ENCODE measurements at regions not wholly inside any gene's neighbourhood (a gene's known extent, or its start where the extent isn't known, plus 50 kb on each side); places are given as distances from the start of the nearest gene placed in this dataset.

- Histone ChIP-seq H3K36me3 (ENCODE audit: control insufficient read depth in 2 of 2, insufficient read depth in 2 of 2, low read length in 1 of 2) (no peaks in the 10 kb centered on the region), H3K9ac (ENCODE audit: control insufficient read depth, insufficient read depth, low read length) (no peak overlapping the region), H3K4me3 (no peak overlapping the region), H3K27ac (ENCODE audit: control insufficient read depth, insufficient read depth) (no peak overlapping the region), H3K79me2 (ENCODE audit: control insufficient read depth, insufficient read depth, low read length) (no peaks in the 10 kb centered on the region), H4K20me1 (ENCODE audit: control insufficient read depth, insufficient read depth) (no peaks in the 10 kb centered on the region), H3K4me1 (ENCODE audit: control insufficient read depth, insufficient read depth, low read length) (no peaks in the 10 kb centered on the region), H2AFZ (ENCODE audit: control insufficient read depth, low read depth, low read length) (no peak overlapping the region), H3K9me3 (replicated peaks; ENCODE audit: control insufficient read depth, insufficient read depth, low read length) (no peaks in the 10 kb centered on the region), H3K27me3 (replicated peaks in 1 of 2; ENCODE audit: control insufficient read depth in 2 of 2, insufficient read depth in 2 of 2, low read length in 1 of 2) (no peaks in the 10 kb centered on the region), H3K4me2 (ENCODE audit: control insufficient read depth, insufficient read depth) (no peak overlapping the region)
- no peak for ATAC-seq
- SMC1A ChIA-PET (ENCODE audit: uncharacterized antibody, unreplicated experiment): interaction anchor here (1.2 kb wide), 2 partner anchors 22 to 269 kb away, joined by 4 to 5 read pairs; no protein-coding TSS in a partner anchor
- intact Hi-C loops (cut with micrococcal nuclease; ENCODE audit: unreplicated experiment): no loop called here
- POLR2A ChIA-PET: no interaction called here
- CTCF ChIA-PET: no interaction called here
- 2% methylated on average over 3 of the region's 3 CpGs for WGBS (ENCODE audit: insufficient coverage, insufficient replicate concordance, low lambda C conversion rate, missing lambda C conversion rate)
- in situ Hi-C loops (cut with MboI): no loop called here
- no peak for DNase-seq (ENCODE audit: low read depth, low spot score)
- FAIRE-seq: no peak
- RAD21 ChIA-PET (ENCODE audit: unreplicated experiment): no interaction called here
- no TSS peak for BruUV-seq (replicated peaks)
- no peak for TF ChIP-seq PRDM15 (CRISPR knock-in tag; IDR thresholded peaks at IDR 0.05)
- no peak for TF ChIP-seq GATAD2B (conservative IDR thresholded peaks at IDR 0.05; ENCODE audit: low read depth)
- TF ChIP-seq, protein P1, sequence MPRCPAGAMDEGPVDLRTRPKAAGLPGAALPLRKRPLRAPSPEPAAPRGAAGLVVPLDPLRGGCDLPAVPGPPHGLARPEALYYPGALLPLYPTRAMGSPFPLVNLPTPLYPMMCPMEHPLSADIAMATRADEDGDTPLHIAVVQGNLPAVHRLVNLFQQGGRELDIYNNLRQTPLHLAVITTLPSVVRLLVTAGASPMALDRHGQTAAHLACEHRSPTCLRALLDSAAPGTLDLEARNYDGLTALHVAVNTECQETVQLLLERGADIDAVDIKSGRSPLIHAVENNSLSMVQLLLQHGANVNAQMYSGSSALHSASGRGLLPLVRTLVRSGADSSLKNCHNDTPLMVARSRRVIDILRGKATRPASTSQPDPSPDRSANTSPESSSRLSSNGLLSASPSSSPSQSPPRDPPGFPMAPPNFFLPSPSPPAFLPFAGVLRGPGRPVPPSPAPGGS (IDR thresholded peaks at IDR 0.05; ENCODE audit: borderline replicate concordance, insufficient read depth, low read depth, low read length, poor library complexity, severe bottlenecking): no peak
- TF ChIP-seq ZZZ3 (IDR thresholded peaks at IDR 0.05; ENCODE audit: control insufficient read depth, insufficient read length, low read depth): no peak
- TF ChIP-seq EP300 (IDR thresholded peaks at IDR 0.05; ENCODE audit: borderline replicate concordance in 1 of 2, control insufficient read depth in 1 of 2, low read depth in 2 of 2, low read length in 2 of 2): no peak
- no peak for TF ChIP-seq NR2F1 (conservative IDR thresholded peaks at IDR 0.05)
- no peak for TF ChIP-seq CTCF (IDR thresholded peaks at IDR 0.05 in 2 of 3, conservative IDR thresholded peaks at IDR 0.05 in 1 of 3; ENCODE audit: control insufficient read depth in 2 of 3, extremely low read depth in 1 of 3, insufficient read depth in 1 of 3, low read depth in 3 of 3, low read length in 3 of 3)
- TF ChIP-seq STAT3 (IDR thresholded peaks at IDR 0.05; ENCODE audit: low read depth, low read length): no peak
- no peak for TF ChIP-seq IRF4 (IDR thresholded peaks at IDR 0.05; ENCODE audit: low read depth, low read length)
- no peak for TF ChIP-seq RUNX3 (IDR thresholded peaks at IDR 0.05; ENCODE audit: low read length)
- TF ChIP-seq BMI1 (IDR thresholded peaks at IDR 0.05; ENCODE audit: borderline replicate concordance): no peak
- TF ChIP-seq USF2 (IDR thresholded peaks at IDR 0.05; ENCODE audit: borderline replicate concordance, low read depth, low read length): no peak
- no peak for TF ChIP-seq NR2C2 (IDR thresholded peaks at IDR 0.05; ENCODE audit: borderline replicate concordance, control insufficient read depth, insufficient read length, low read depth)
- TF ChIP-seq, protein P2, sequence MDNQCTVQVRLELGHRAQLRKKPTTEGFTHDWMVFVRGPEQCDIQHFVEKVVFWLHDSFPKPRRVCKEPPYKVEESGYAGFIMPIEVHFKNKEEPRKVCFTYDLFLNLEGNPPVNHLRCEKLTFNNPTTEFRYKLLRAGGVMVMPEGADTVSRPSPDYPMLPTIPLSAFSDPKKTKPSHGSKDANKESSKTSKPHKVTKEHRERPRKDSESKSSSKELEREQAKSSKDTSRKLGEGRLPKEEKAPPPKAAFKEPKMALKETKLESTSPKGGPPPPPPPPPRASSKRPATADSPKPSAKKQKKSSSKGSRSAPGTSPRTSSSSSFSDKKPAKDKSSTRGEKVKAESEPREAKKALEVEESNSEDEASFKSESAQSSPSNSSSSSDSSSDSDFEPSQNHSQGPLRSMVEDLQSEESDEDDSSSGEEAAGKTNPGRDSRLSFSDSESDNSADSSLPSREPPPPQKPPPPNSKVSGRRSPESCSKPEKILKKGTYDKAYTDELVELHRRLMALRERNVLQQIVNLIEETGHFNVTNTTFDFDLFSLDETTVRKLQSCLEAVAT (IDR thresholded peaks at IDR 0.05): no peak
- TF ChIP-seq BRCA1 (IDR thresholded peaks at IDR 0.05; ENCODE audit: low read depth, low read length): no peak
- TF ChIP-seq MTA3 (IDR thresholded peaks at IDR 0.05; ENCODE audit: borderline replicate concordance, low read length): no peak
Observed at GRCh38 chr4:162767083-162767482, 399.6 kb downstream of the NAF1 start.

Measured in GM12878 (cell line).